ENCODE measurements at regions not wholly inside any gene's neighbourhood (a gene's known extent, or its start where the extent isn't known, plus 50 kb on each side); places are given as distances from the start of the nearest gene placed in this dataset.

- DNase-seq: no peak
These were observed 50.6 kb upstream of the IL6 start for GRCh38 chr7:22676385-22676784.

GRCh38 chr7:22675917-22676343 is 51.1 kb upstream of the IL6 start:
- DNase-seq: no peak

- no peak for DNase-seq
These were observed 51.6 kb upstream of the IL6 start for GRCh38 chr7:22675421-22675820.

GRCh38 chr7:22672846-22673680 is 53.9 kb upstream of the IL6 start:
- DNase-seq: no peak

GRCh38 chr7:22671177-22671879 is 55.7 kb upstream of the IL6 start:
- no peak for DNase-seq

- DNase-seq: no peak
These were observed 56.6 kb upstream of the IL6 start for GRCh38 chr7:22670422-22670815.

- DNase-seq: no peak
These were observed 57.1 kb upstream of the IL6 start for GRCh38 chr7:22669692-22670421.

GRCh38 chr7:22668971-22669401 is 58.0 kb upstream of the IL6 start:
- no peak for DNase-seq

- no peak for DNase-seq
These were observed 59.3 kb upstream of the IL6 start for GRCh38 chr7:22667562-22668239.

GRCh38 chr7:22667187-22667561 is 59.8 kb upstream of the IL6 start:
- no peak for DNase-seq

GRCh38 chr7:22666732-22667131 is 60.3 kb upstream of the IL6 start:
- DNase-seq: no peak

- no peak for DNase-seq
These were observed 61.1 kb upstream of the IL6 start for GRCh38 chr7:22665923-22666322.

GRCh38 chr7:22664988-22665798 is 61.8 kb upstream of the IL6 start:
- DNase-seq: no peak

- no peak for DNase-seq
These were observed 63.3 kb upstream of the IL6 start for GRCh38 chr7:22663721-22664120.

GRCh38 chr7:22663357-22663718 is 63.7 kb upstream of the IL6 start:
- no peak for DNase-seq

- DNase-seq: no peak
These were observed 64.2 kb upstream of the IL6 start for GRCh38 chr7:22662556-22663356.

- no peak for DNase-seq
These were observed 65.0 kb upstream of the IL6 start for GRCh38 chr7:22662036-22662435.

- DNase-seq: no peak
These were observed 66.3 kb upstream of the IL6 start for GRCh38 chr7:22660732-22661131.

- DNase-seq: no peak
These were observed 66.7 kb upstream of the IL6 start for GRCh38 chr7:22660293-22660692.

GRCh38 chr7:22659741-22660140 is 67.3 kb upstream of the IL6 start:
- no peak for DNase-seq
